Astrocyte (in vitro differentiated cells and primary cell): ENCODE measurements at regions not wholly inside any gene's neighbourhood (a gene's known extent, or its start where the extent isn't known, plus 50 kb on each side); places are given as distances from the start of the nearest gene placed in this dataset.

ENCODE experiments used
- EZH2 ChIP-seq: IDR thresholded peaks from 2 replicates; pipeline ENCODE4 v1.6.1; 2012; ENCODE audit warnings: mild to moderate bottlenecking, low read length, inconsistent platforms; ENCODE audit not compliant: insufficient read depth
- TF ChIP-seq, protein P1 (sequence below): IDR thresholded peaks from 2 replicates; pipeline ENCODE4 v1.5.1; 2011; ENCODE audit warnings: low read depth, mild to moderate bottlenecking, inconsistent platforms, low read length, moderate library complexity; ENCODE audit not compliant: insufficient read depth

GRCh38 chr11:80350541-80350940 is 909.7 kb upstream of the TENM4 start:
- TF ChIP-seq, protein P1, sequence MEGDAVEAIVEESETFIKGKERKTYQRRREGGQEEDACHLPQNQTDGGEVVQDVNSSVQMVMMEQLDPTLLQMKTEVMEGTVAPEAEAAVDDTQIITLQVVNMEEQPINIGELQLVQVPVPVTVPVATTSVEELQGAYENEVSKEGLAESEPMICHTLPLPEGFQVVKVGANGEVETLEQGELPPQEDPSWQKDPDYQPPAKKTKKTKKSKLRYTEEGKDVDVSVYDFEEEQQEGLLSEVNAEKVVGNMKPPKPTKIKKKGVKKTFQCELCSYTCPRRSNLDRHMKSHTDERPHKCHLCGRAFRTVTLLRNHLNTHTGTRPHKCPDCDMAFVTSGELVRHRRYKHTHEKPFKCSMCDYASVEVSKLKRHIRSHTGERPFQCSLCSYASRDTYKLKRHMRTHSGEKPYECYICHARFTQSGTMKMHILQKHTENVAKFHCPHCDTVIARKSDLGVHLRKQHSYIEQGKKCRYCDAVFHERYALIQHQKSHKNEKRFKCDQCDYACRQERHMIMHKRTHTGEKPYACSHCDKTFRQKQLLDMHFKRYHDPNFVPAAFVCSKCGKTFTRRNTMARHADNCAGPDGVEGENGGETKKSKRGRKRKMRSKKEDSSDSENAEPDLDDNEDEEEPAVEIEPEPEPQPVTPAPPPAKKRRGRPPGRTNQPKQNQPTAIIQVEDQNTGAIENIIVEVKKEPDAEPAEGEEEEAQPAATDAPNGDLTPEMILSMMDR, result no peak
- TF ChIP-seq EZH2, result no peak
